ENCODE measurements at regions not wholly inside any gene's neighbourhood (a gene's known extent, or its start where the extent isn't known, plus 50 kb on each side); places are given as distances from the start of the nearest gene placed in this dataset.

GRCh38 chr2:180660881-180661685, 319.3 kb upstream of the UBE2E3 start:
- Histone ChIP-seq H3K4me3 (no peak overlapping the region), H3K4me1 (no peaks in the 10 kb centered on the region), H3K9me3 (no peaks in the 10 kb centered on the region), H3K27me3 (no peaks in the 10 kb centered on the region), H3K27ac (no peak overlapping the region), H3K36me3 (ENCODE audit: low read depth, missing control alignments) (no peaks in the 10 kb centered on the region)
- TF ChIP-seq CTCF (IDR thresholded peaks at IDR 0.05) (no peak), POLR2A (IDR thresholded peaks at IDR 0.05) (no peak)
- DNase-seq, result no peak
- 67 to 70% methylated on average over 5 of the region's 5 CpGs for WGBS, 2 donors
- intact Hi-C loops (cut with DNase I; ENCODE audit: low total_unique reads), result no loop called here

GRCh38 chr2:180660207-180660606, 320.2 kb upstream of the UBE2E3 start:
- 55 to 72% methylated on average over 8 of the region's 8 CpGs for WGBS, 2 donors
- no peaks in the 10 kb centered on the region for H3K36me3 ChIP-seq (ENCODE audit: low read depth, missing control alignments)
- no peaks in the 10 kb centered on the region for H3K9me3 ChIP-seq
- TF ChIP-seq POLR2A (IDR thresholded peaks at IDR 0.05), result no peak
- no peak for TF ChIP-seq CTCF (IDR thresholded peaks at IDR 0.05)
- intact Hi-C loops (cut with DNase I; ENCODE audit: low total_unique reads), result no loop called here
- no peak for DNase-seq
- H3K27me3 ChIP-seq, result no peaks in the 10 kb centered on the region
- no peak overlapping the region for H3K27ac ChIP-seq
- no peak overlapping the region for H3K4me3 ChIP-seq
- no peaks in the 10 kb centered on the region for H3K4me1 ChIP-seq

GRCh38 chr2:180657054-180657453, 323.4 kb upstream of the UBE2E3 start:
- Histone ChIP-seq H3K27ac (no peak overlapping the region), H3K4me3 (no peak overlapping the region), H3K27me3 (no peaks in the 10 kb centered on the region), H3K36me3 (ENCODE audit: low read depth, missing control alignments) (no peaks in the 10 kb centered on the region), H3K9me3 (no peaks in the 10 kb centered on the region), H3K4me1 (no peaks in the 10 kb centered on the region)
- intact Hi-C loops (cut with DNase I; ENCODE audit: low total_unique reads), result no loop called here
- TF ChIP-seq CTCF (IDR thresholded peaks at IDR 0.05), result no peak
- no peak for TF ChIP-seq POLR2A (IDR thresholded peaks at IDR 0.05)
- DNase-seq, result no peak
- 94 to 100% methylated on average over 1 of the region's 1 CpG for WGBS, 2 donors

- intact Hi-C loops (cut with DNase I; ENCODE audit: low total_unique reads), result no loop called here
- 90 to 91% methylated on average over 1 of the region's 1 CpG for WGBS, 2 donors
Measured at GRCh38 chr2:180656455-180656847, 324.0 kb upstream of the UBE2E3 start.

More at GRCh38 chr2:180656455-180656847, 324.0 kb upstream of the UBE2E3 start:
- H3K4me3 ChIP-seq, result no peak overlapping the region
- TF ChIP-seq POLR2A (IDR thresholded peaks at IDR 0.05) (no peak), CTCF (IDR thresholded peaks at IDR 0.05) (no peak)
- no peaks in the 10 kb centered on the region for H3K27me3 ChIP-seq
- H3K4me1 ChIP-seq, result no peaks in the 10 kb centered on the region
- H3K27ac ChIP-seq, result no peak overlapping the region
- DNase-seq, result no peak
- no peaks in the 10 kb centered on the region for H3K9me3 ChIP-seq
- H3K36me3 ChIP-seq (ENCODE audit: low read depth, missing control alignments), result no peaks in the 10 kb centered on the region
